IMR-90 (cell line): ENCODE measurements at regions not wholly inside any gene's neighbourhood (a gene's known extent, or its start where the extent isn't known, plus 50 kb on each side); places are given as distances from the start of the nearest gene placed in this dataset.
A peak's percentile ranks its signal among the peaks of the same experiment; 100 is the strongest.

Experiments used
- ATAC-seq: fragments of 200-7000 bp; cut with Tn5 transposase; 2 replicates; pipeline ENCODE4 v1.9.1; 2020; ENCODE audit warnings: low read depth, mild to moderate bottlenecking, moderate library complexity
- BruUV-seq: library from RNA; stranded (reverse); fragments of 400-500 nt; replicated peaks from 2 replicates; lab custom pipeline; 2021; lab: Mats Ljungman, UMichigan
- CTCF ChIA-PET: fragments of 300-600 bp; formaldehyde crosslinking; extraction: SDS; loops from one replicate; lab custom pipeline; 2021; ENCODE audit warnings: antibody characterized with exemption; lab: Yijun Ruan, JAX
- POLR2A ChIA-PET: fragments of 300-600 bp; sonication (Branson Sonifier 250); formaldehyde crosslinking; loops from one replicate; lab custom pipeline; 2022; ENCODE audit warnings: antibody characterized with exemption; ENCODE audit not compliant: unreplicated experiment; lab: Charles Lee
- DNase-seq: peaks from one replicate; pipeline ENCODE4 v3.0.0; 2013
- H2AFZ ChIP-seq: replicated peaks from 2 replicates; pipeline ENCODE3; 2013; ENCODE audit warnings: low read length, mild to moderate bottlenecking; ENCODE audit not compliant: poor library complexity
- H2AK5ac ChIP-seq: 2 replicates; pipeline ENCODE4 v1.6.1; 2013; ENCODE audit warnings: low read depth, low read length, inconsistent platforms
- H2AK9ac ChIP-seq: replicated peaks from 2 replicates; pipeline ENCODE3; 2013; ENCODE audit warnings: mild to moderate bottlenecking, low read depth, low read length, moderate library complexity; ENCODE audit not compliant: poor library complexity
- H2BK120ac ChIP-seq: 2 replicates; pipeline ENCODE4 v1.6.1; 2013; ENCODE audit warnings: low read depth, low read length, inconsistent platforms
- H2BK15ac ChIP-seq: 3 replicates; pipeline ENCODE4 v1.6.1; 2013; ENCODE audit warnings: low read depth, low read length, inconsistent platforms
- H2BK20ac ChIP-seq: 2 replicates; pipeline ENCODE4 v1.6.1; 2013; ENCODE audit warnings: low read depth, mild to moderate bottlenecking, inconsistent platforms, low read length, moderate library complexity
- H2BK5ac ChIP-seq: 2 replicates; pipeline ENCODE4 v1.6.1; 2013; ENCODE audit warnings: mild to moderate bottlenecking, low read depth, low read length, inconsistent platforms; ENCODE audit not compliant: poor library complexity, severe bottlenecking
- H3K14ac ChIP-seq: replicated peaks from 2 replicates; pipeline ENCODE4 v1.6.1; 2013; ENCODE audit warnings: low read depth, low read length, inconsistent platforms
- H3K18ac ChIP-seq: 2 replicates; pipeline ENCODE4 v1.6.1; 2013; ENCODE audit warnings: low read depth, low read length, control low read depth
- H3K23ac ChIP-seq: 2 replicates; pipeline ENCODE4 v1.6.1; 2013; ENCODE audit warnings: low read depth, low read length, inconsistent platforms
- H3K27ac ChIP-seq: 2 replicates; pipeline ENCODE4 v1.5.1; 2013; ENCODE audit warnings: mild to moderate bottlenecking, control low read depth, low read length; ENCODE audit not compliant: insufficient read depth
- H3K27me3 ChIP-seq: 2 replicates; pipeline ENCODE4 v1.6.1; 2013; ENCODE audit warnings: low read length; ENCODE audit not compliant: control insufficient read depth, insufficient read depth
- H3K36me3 ChIP-seq: 2 replicates; pipeline ENCODE4 v1.6.1; 2013; ENCODE audit warnings: low read length, mixed read lengths; ENCODE audit not compliant: control insufficient read depth, insufficient read depth
- H3K4ac ChIP-seq: 2 replicates; pipeline ENCODE4 v1.6.1; 2013; ENCODE audit warnings: low read depth, low read length, inconsistent platforms
- H3K4me1 ChIP-seq: 2 replicates; pipeline ENCODE4 v1.6.1; 2013; ENCODE audit warnings: low read length, mixed read lengths; ENCODE audit not compliant: control insufficient read depth, insufficient read depth
- H3K4me2 ChIP-seq: 2 replicates; pipeline ENCODE4 v1.6.1; 2013; ENCODE audit warnings: low read depth, mild to moderate bottlenecking, control low read depth, low read length, moderate library complexity
- H3K4me3 ChIP-seq: 2 replicates; pipeline ENCODE4 v1.5.1; 2013; ENCODE audit warnings: low read depth, mild to moderate bottlenecking, control low read depth, low read length, moderate library complexity; ENCODE audit not compliant: insufficient read depth
- H3K56ac ChIP-seq: 2 replicates; pipeline ENCODE4 v1.6.1; 2013; ENCODE audit warnings: low read length, inconsistent platforms; ENCODE audit not compliant: insufficient read depth; ENCODE audit errors: extremely low read depth
- H3K79me1 ChIP-seq, 2 experiments: 2 replicates each; pipeline ENCODE4 v1.6.1; 2013; ENCODE audit warnings: low read length in 2 of 2, inconsistent platforms in 1 of 2, low read depth in 1 of 2
- H3K9ac ChIP-seq: 2 replicates; pipeline ENCODE4 v1.6.1; 2013; ENCODE audit warnings: low read depth, low read length, control low read depth
- H3K9me1 ChIP-seq: 2 replicates; pipeline ENCODE4 v1.6.1; 2013; ENCODE audit warnings: low read length, inconsistent platforms; ENCODE audit not compliant: insufficient read depth
- H3K9me3 ChIP-seq: 2 replicates; pipeline ENCODE4 v1.6.1; 2013; ENCODE audit warnings: low read length; ENCODE audit not compliant: control insufficient read depth, insufficient read depth
- H4K20me1 ChIP-seq: 2 replicates; pipeline ENCODE4 v1.6.1; 2013; ENCODE audit warnings: low read length, inconsistent platforms; ENCODE audit not compliant: insufficient read depth
- H4K5ac ChIP-seq: 2 replicates; pipeline ENCODE4 v1.6.1; 2013; ENCODE audit warnings: mild to moderate bottlenecking, low read depth, low read length, control low read depth
- H4K8ac ChIP-seq, 2 experiments: 2 replicates each; pipeline ENCODE4 v1.6.1; 2013; ENCODE audit warnings: low read depth in 2 of 2, low read length in 2 of 2, control low read depth in 1 of 2, inconsistent platforms in 1 of 2
- H4K91ac ChIP-seq: 2 replicates; pipeline ENCODE4 v1.6.1; 2013; ENCODE audit warnings: low read depth, low read length, inconsistent platforms; ENCODE audit not compliant: insufficient read depth
- BHLHE40 ChIP-seq: fragments of 150-350 bp; IDR thresholded peaks from 2 replicates; pipeline ENCODE4 v1.6.1; 2016; ENCODE audit warnings: mild to moderate bottlenecking, low read depth, low read length
- ELK1 ChIP-seq: fragments of 150-350 bp; IDR thresholded peaks from 2 replicates; pipeline ENCODE4 v1.6.1; 2016; ENCODE audit warnings: low read depth, mild to moderate bottlenecking, low read length, moderate library complexity, borderline replicate concordance
- MAFK ChIP-seq: IDR thresholded peaks from 2 replicates; pipeline ENCODE4 v1.6.1; 2012; ENCODE audit warnings: low read depth, low read length, improper control_type of control experiment
- MAZ ChIP-seq: IDR thresholded peaks from 2 replicates; pipeline ENCODE4 v1.6.1; 2012; ENCODE audit warnings: low read depth, mild to moderate bottlenecking, low read length, improper control_type of control experiment, moderate library complexity, borderline replicate concordance
- WGBS, 2 experiments: methylation state at CpG; one replicate each; pipeline versions ENCODE4 v1.1.5 to v1.1.7; 2013; ENCODE audit warnings: missing lambda C conversion rate in 2 of 2; ENCODE audit not compliant: insufficient read length in 1 of 2; ENCODE audit errors: extremely low coverage in 2 of 2; 5-methylcytosine and 5-hydroxymethylcytosine counted together
- dilution Hi-C: fragments of 300-500 bp; cut with HindIII; formaldehyde crosslinking; loops from one replicate; pipeline ENCODE4 v1.14.3; 2018; ENCODE audit warnings: low sequenced_read_pairs; ENCODE audit not compliant: unreplicated experiment
- in situ Hi-C: fragments of 300-500 bp; cut with MboI; formaldehyde crosslinking; loops from 3 replicates; pipeline ENCODE4 v1.14.3; 2019; ENCODE audit warnings: low sequenced_read_pairs, inconsistent platforms, mixed read lengths
- intact Hi-C: fragments of 100-400 bp; cut with micrococcal nuclease; formaldehyde crosslinking; loops from 2 replicates; pipeline ENCODE4 v1.10.0; 2022

GRCh38 chr3:177538048-177538749 is 340.9 kb upstream of the TBL1XR1 start:
- peak overlapping the region; percentile 67; the same call in 1 of the 2 replicates for H2BK20ac ChIP-seq
- H3K79me1 ChIP-seq, result no peaks in the 10 kb centered on the region
- ATAC-seq (peak; percentile 83), DNase-seq (peak; percentile 69)
- H4K91ac ChIP-seq, result no peak overlapping the region
- peak overlapping the region; percentile 48; the same call in 1 of the 2 replicates for H3K14ac ChIP-seq
- TF ChIP-seq BHLHE40 (peak; percentile 79; the same call in 1 of the 2 replicates), ELK1 (no peak), MAFK (peak; percentile 75), MAZ (no peak)
- H2BK15ac ChIP-seq, result no peak overlapping the region
- H3K27me3 ChIP-seq, result no peaks in the 10 kb centered on the region
- H2AK9ac ChIP-seq, result peak overlapping the region; percentile 22
- no peak overlapping the region for H4K5ac ChIP-seq
- peak overlapping the region; percentile 41; the same call in 1 of the 2 replicates for H2BK120ac ChIP-seq
- BruUV-seq, result no TSS peak
- H2AFZ ChIP-seq, result peak overlapping the region; percentile 54
- H4K20me1 ChIP-seq, result no peaks in the 10 kb centered on the region
- peak overlapping the region; percentile 26; the same call in 1 of the 2 replicates for H3K23ac ChIP-seq
- H3K18ac ChIP-seq, result peak overlapping the region; percentile 28; the same call in 1 of the 2 replicates
- no peak overlapping the region for H2BK5ac ChIP-seq
- H3K36me3 ChIP-seq, result no peaks in the 10 kb centered on the region
- H3K9me3 ChIP-seq, result no peaks in the 10 kb centered on the region
- no peak overlapping the region for H3K27ac ChIP-seq
- peak overlapping the region; percentile 2; the same call in 1 of the 2 replicates for H3K4me2 ChIP-seq
- CTCF ChIA-PET, result interaction anchor here (1.1 kb wide), 1 partner anchor 9 kb away, joined by 4 read pairs; no protein-coding TSS in a partner anchor
- dilution Hi-C loops, result no loop called here
- peak overlapping the region; percentile 20; the same call in 1 of the 2 replicates for H3K4ac ChIP-seq
- in situ Hi-C loops, result no loop called here
- H4K8ac ChIP-seq, result peak overlapping the region in 1 of 2 experiments; percentile 6; a peak in 1 of 4 replicates
- intact Hi-C loops, result no loop called here
- no peak overlapping the region for H2AK5ac ChIP-seq
- H3K56ac ChIP-seq, result no peak overlapping the region
- no peak overlapping the region for H3K9ac ChIP-seq
- no peak overlapping the region for H3K4me3 ChIP-seq
- H3K9me1 ChIP-seq, result peaks cover 4% of the 10 kb centered on the region; the same call in 1 of the 2 replicates
- H3K4me1 ChIP-seq, result peaks cover 7% of the 10 kb centered on the region
- POLR2A ChIA-PET, result interaction anchor here (0.6 kb wide), 1 partner anchor 22 kb away, joined by 4 read pairs; no protein-coding TSS in a partner anchor
- no CpG with 5 or more reads among the region's 4 CpGs for WGBS, 2 experiments
